ENCODE measurements at regions not wholly inside any gene's neighbourhood (a gene's known extent, or its start where the extent isn't known, plus 50 kb on each side); places are given as distances from the start of the nearest gene placed in this dataset.

GRCh38 chr10:124262971-124263370 lies 155.8 kb downstream of the OAT start:
- DNase-seq, result no peak
- H2BK5ac ChIP-seq (ENCODE audit: low read depth, low read length, poor library complexity), result no peak overlapping the region
- no peak overlapping the region for H4K8ac ChIP-seq (ENCODE audit: low read depth, low read length)
- H3K4ac ChIP-seq (ENCODE audit: low read depth, low read length), result no peak overlapping the region
- H3K36me3 ChIP-seq (ENCODE audit: control insufficient read depth in 1 of 2, insufficient read depth in 2 of 2, low read length in 2 of 2), result no peaks in the 10 kb centered on the region
- no peaks in the 10 kb centered on the region for H3K79me1 ChIP-seq (ENCODE audit: low read length)
- no peaks in the 10 kb centered on the region for H3K4me1 ChIP-seq (ENCODE audit: control insufficient read depth in 1 of 2, insufficient read depth in 2 of 2, low read length in 2 of 2)
- no CpG with 5 or more reads among the region's 7 CpGs for WGBS (ENCODE audit: extremely low coverage, insufficient coverage, insufficient read length)
- H3K79me2 ChIP-seq (ENCODE audit: control insufficient read depth, insufficient read depth, low read length, poor library complexity), result no peaks in the 10 kb centered on the region
- H3K9me3 ChIP-seq (ENCODE audit: insufficient read depth, low read depth, low read length), result peaks cover 9% of the 10 kb centered on the region
- H2BK12ac ChIP-seq (ENCODE audit: low read length), result no peak overlapping the region
- H4K12ac ChIP-seq (ENCODE audit: low read depth, low read length), result no peak overlapping the region
- H3K23ac ChIP-seq (ENCODE audit: low read length), result no peak overlapping the region
- H3K27ac ChIP-seq (ENCODE audit: low read depth, low read length), result no peak overlapping the region
- no peak overlapping the region for H3K9ac ChIP-seq (ENCODE audit: low read length)
- H2BK120ac ChIP-seq (ENCODE audit: insufficient read depth, low read length, poor library complexity), result no peak overlapping the region
- H4K91ac ChIP-seq (ENCODE audit: low read depth, low read length), result no peak overlapping the region
- H3K18ac ChIP-seq (ENCODE audit: low read length), result no peak overlapping the region
- no peak overlapping the region for H2AFZ ChIP-seq (ENCODE audit: insufficient read depth, low read length, poor library complexity)
- no peak overlapping the region for H3K14ac ChIP-seq (ENCODE audit: low read length)
- H2AK5ac ChIP-seq (ENCODE audit: low read length), result no peak overlapping the region
- no peak overlapping the region for H3K4me2 ChIP-seq (ENCODE audit: low read length)
- H3K4me3 ChIP-seq (ENCODE audit: low read depth, low read length), result no peak overlapping the region
- H3K27me3 ChIP-seq (ENCODE audit: insufficient read depth, low read length), result no peaks in the 10 kb centered on the region

- Histone ChIP-seq H4K8ac (ENCODE audit: low read depth, low read length) (no peak overlapping the region), H2BK120ac (ENCODE audit: insufficient read depth, low read length, poor library complexity) (no peak overlapping the region), H4K91ac (ENCODE audit: low read depth, low read length) (no peak overlapping the region), H3K36me3 (ENCODE audit: control insufficient read depth in 1 of 2, insufficient read depth in 2 of 2, low read length in 2 of 2) (no peaks in the 10 kb centered on the region), H3K14ac (ENCODE audit: low read length) (no peak overlapping the region), H3K79me2 (ENCODE audit: control insufficient read depth, insufficient read depth, low read length, poor library complexity) (no peaks in the 10 kb centered on the region), H3K4me1 (ENCODE audit: control insufficient read depth in 1 of 2, insufficient read depth in 2 of 2, low read length in 2 of 2) (no peaks in the 10 kb centered on the region), H3K9ac (ENCODE audit: low read length) (no peak overlapping the region), H3K9me3 (ENCODE audit: insufficient read depth, low read depth, low read length) (peaks cover 9% of the 10 kb centered on the region), H4K12ac (ENCODE audit: low read depth, low read length) (no peak overlapping the region), H2AK5ac (ENCODE audit: low read length) (no peak overlapping the region), H2BK12ac (ENCODE audit: low read length) (no peak overlapping the region), H3K27me3 (ENCODE audit: insufficient read depth, low read length) (no peaks in the 10 kb centered on the region), H3K23ac (ENCODE audit: low read length) (no peak overlapping the region), H2BK5ac (ENCODE audit: low read depth, low read length, poor library complexity) (no peak overlapping the region), H3K4me3 (ENCODE audit: low read depth, low read length) (peak overlapping the region; percentile 23), H3K27ac (ENCODE audit: low read depth, low read length) (no peak overlapping the region), H3K79me1 (ENCODE audit: low read length) (no peaks in the 10 kb centered on the region), H3K4me2 (ENCODE audit: low read length) (no peak overlapping the region), H2AFZ (ENCODE audit: insufficient read depth, low read length, poor library complexity) (no peak overlapping the region), H3K4ac (ENCODE audit: low read depth, low read length) (no peak overlapping the region), H3K18ac (ENCODE audit: low read length) (no peak overlapping the region)
- no CpG with 5 or more reads among the region's 11 CpGs for WGBS (ENCODE audit: extremely low coverage, insufficient coverage, insufficient read length)
- no peak for DNase-seq
Observed at GRCh38 chr10:124262234-124262865, 156.4 kb downstream of the OAT start.

- H3K4ac ChIP-seq (ENCODE audit: low read depth, low read length), result no peak overlapping the region
Observed at GRCh38 chr10:124259139-124259825, 159.4 kb downstream of the OAT start.

GRCh38 chr10:124257781-124258180 lies 160.9 kb downstream of the OAT start:
- no peak for DNase-seq
- H2AFZ ChIP-seq (ENCODE audit: insufficient read depth, low read length, poor library complexity), result no peak overlapping the region

More at GRCh38 chr10:124259139-124259825, 159.4 kb downstream of the OAT start:
- Histone ChIP-seq H3K9ac (ENCODE audit: low read length) (no peak overlapping the region), H2BK5ac (ENCODE audit: low read depth, low read length, poor library complexity) (no peak overlapping the region), H3K14ac (ENCODE audit: low read length) (no peak overlapping the region), H2AFZ (ENCODE audit: insufficient read depth, low read length, poor library complexity) (no peak overlapping the region), H2AK5ac (ENCODE audit: low read length) (no peak overlapping the region), H4K12ac (ENCODE audit: low read depth, low read length) (no peak overlapping the region), H4K8ac (ENCODE audit: low read depth, low read length) (no peak overlapping the region), H4K91ac (ENCODE audit: low read depth, low read length) (no peak overlapping the region), H3K79me1 (ENCODE audit: low read length) (no peaks in the 10 kb centered on the region), H3K4me3 (ENCODE audit: low read depth, low read length) (no peak overlapping the region), H2BK12ac (ENCODE audit: low read length) (no peak overlapping the region), H2BK120ac (ENCODE audit: insufficient read depth, low read length, poor library complexity) (no peak overlapping the region), H3K27ac (ENCODE audit: low read depth, low read length) (no peak overlapping the region), H3K18ac (ENCODE audit: low read length) (no peak overlapping the region), H3K4me2 (ENCODE audit: low read length) (no peak overlapping the region), H3K4me1 (ENCODE audit: control insufficient read depth in 1 of 2, insufficient read depth in 2 of 2, low read length in 2 of 2) (no peaks in the 10 kb centered on the region), H3K79me2 (ENCODE audit: control insufficient read depth, insufficient read depth, low read length, poor library complexity) (no peaks in the 10 kb centered on the region), H3K9me3 (ENCODE audit: insufficient read depth, low read depth, low read length) (peaks cover 6% of the 10 kb centered on the region), H3K36me3 (ENCODE audit: control insufficient read depth in 1 of 2, insufficient read depth in 2 of 2, low read length in 2 of 2) (no peaks in the 10 kb centered on the region), H3K23ac (ENCODE audit: low read length) (no peak overlapping the region), H3K27me3 (ENCODE audit: insufficient read depth, low read length) (no peaks in the 10 kb centered on the region)
- peak in 1 of 2 donors; percentile 26 for DNase-seq
- WGBS (ENCODE audit: extremely low coverage, insufficient coverage, insufficient read length), result no CpG with 5 or more reads among the region's 7 CpGs

More at GRCh38 chr10:124257781-124258180, 160.9 kb downstream of the OAT start:
- no CpG with 5 or more reads among the region's 6 CpGs for WGBS (ENCODE audit: extremely low coverage, insufficient coverage, insufficient read length)
- Histone ChIP-seq H3K4me1 (ENCODE audit: control insufficient read depth in 1 of 2, insufficient read depth in 2 of 2, low read length in 2 of 2) (no peaks in the 10 kb centered on the region), H3K79me1 (ENCODE audit: low read length) (no peaks in the 10 kb centered on the region), H2BK120ac (ENCODE audit: insufficient read depth, low read length, poor library complexity) (no peak overlapping the region), H3K4ac (ENCODE audit: low read depth, low read length) (no peak overlapping the region), H3K9ac (ENCODE audit: low read length) (no peak overlapping the region), H3K27me3 (ENCODE audit: insufficient read depth, low read length) (no peaks in the 10 kb centered on the region), H4K91ac (ENCODE audit: low read depth, low read length) (no peak overlapping the region), H3K79me2 (ENCODE audit: control insufficient read depth, insufficient read depth, low read length, poor library complexity) (no peaks in the 10 kb centered on the region), H2AK5ac (ENCODE audit: low read length) (no peak overlapping the region), H3K14ac (ENCODE audit: low read length) (no peak overlapping the region), H4K12ac (ENCODE audit: low read depth, low read length) (no peak overlapping the region), H2BK12ac (ENCODE audit: low read length) (no peak overlapping the region), H3K4me2 (ENCODE audit: low read length) (no peak overlapping the region), H4K8ac (ENCODE audit: low read depth, low read length) (no peak overlapping the region), H3K4me3 (ENCODE audit: low read depth, low read length) (no peak overlapping the region), H3K36me3 (ENCODE audit: control insufficient read depth in 1 of 2, insufficient read depth in 2 of 2, low read length in 2 of 2) (no peaks in the 10 kb centered on the region), H2BK5ac (ENCODE audit: low read depth, low read length, poor library complexity) (no peak overlapping the region), H3K23ac (ENCODE audit: low read length) (no peak overlapping the region), H3K27ac (ENCODE audit: low read depth, low read length) (no peak overlapping the region), H3K9me3 (ENCODE audit: insufficient read depth, low read depth, low read length) (peaks cover 6% of the 10 kb centered on the region), H3K18ac (ENCODE audit: low read length) (no peak overlapping the region)
